Esophagus (tissue), 2 donors: ENCODE measurements at regions not wholly inside any gene's neighbourhood (a gene's known extent, or its start where the extent isn't known, plus 50 kb on each side); places are given as distances from the start of the nearest gene placed in this dataset.

Experiments
- H3K27ac ChIP-seq, 2 donors: one replicate each; pipeline ENCODE4 v1.5.1; 2013; ENCODE audit warnings: low read depth in 2 of 2, mild to moderate bottlenecking in 2 of 2, inconsistent platforms in 1 of 2, low read length in 1 of 2, moderate library complexity in 1 of 2
- H3K27me3 ChIP-seq, 2 donors: one replicate each; pipeline ENCODE4 v1.6.1; 2013; ENCODE audit warnings: low read length in 2 of 2, control low read depth in 1 of 2, mild to moderate bottlenecking in 1 of 2; ENCODE audit not compliant: insufficient read depth in 2 of 2, control insufficient read depth in 1 of 2
- H3K36me3 ChIP-seq, 2 donors: one replicate each; pipeline ENCODE4 v1.6.1; 2013; ENCODE audit warnings: low read length in 1 of 2; ENCODE audit not compliant: control insufficient read depth in 2 of 2, insufficient read depth in 2 of 2
- H3K4me1 ChIP-seq, 2 donors: one replicate each; pipeline ENCODE4 v1.6.1; 2013; ENCODE audit warnings: low read length in 1 of 2; ENCODE audit not compliant: control insufficient read depth in 2 of 2, insufficient read depth in 2 of 2
- H3K4me3 ChIP-seq, 2 donors: one replicate each; pipeline ENCODE4 v1.5.1; 2013; ENCODE audit warnings: low read length in 2 of 2, mild to moderate bottlenecking in 2 of 2, low read depth in 1 of 2, moderate library complexity in 1 of 2
- H3K9me3 ChIP-seq, 2 donors: one replicate each; pipeline ENCODE4 v1.6.1; 2013; ENCODE audit warnings: mild to moderate bottlenecking in 2 of 2, low read depth in 1 of 2, low read length in 1 of 2, moderate library complexity in 1 of 2; ENCODE audit not compliant: control insufficient read depth in 2 of 2, insufficient read depth in 1 of 2
- WGBS, 2 donors: extraction: QIAGEN DNeasy Blood & Tissue Kit; methylation state at CpG; one replicate each; pipeline ENCODE4 v1.1.7; 2013; 5-methylcytosine and 5-hydroxymethylcytosine counted together
- donor health status: healthy with polysubstance abuse.
- donor health status: Bipolar disorder and iron deficiency.

DNA sequence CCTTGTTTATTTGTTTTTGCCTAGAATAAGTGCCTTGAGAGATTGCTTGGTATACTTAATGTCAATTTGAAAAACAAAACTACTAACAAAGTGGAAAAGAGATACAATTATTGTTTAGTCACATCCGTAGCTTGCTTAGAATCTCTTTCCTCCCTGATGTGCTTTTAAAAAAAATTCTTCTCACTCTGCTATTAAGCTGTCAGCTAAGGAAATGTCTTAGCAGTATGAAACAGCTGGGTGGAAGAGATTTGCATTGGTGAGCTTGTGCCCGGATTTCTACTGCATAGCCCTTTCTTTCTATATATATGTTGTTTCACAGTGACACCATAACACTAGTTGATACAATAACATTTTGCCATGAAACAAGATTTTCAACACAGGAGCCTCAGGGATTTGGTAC, 229.4 kb upstream of the RGS6 start:
- H3K4me3 ChIP-seq, result no peak overlapping the region
- no peaks in the 10 kb centered on the region for H3K9me3 ChIP-seq
- 48 to 73% methylated on average over 2 of the region's 2 CpGs for WGBS, 2 donors
- no peaks in the 10 kb centered on the region for H3K27me3 ChIP-seq
- peaks cover 0 to 10% of the 10 kb centered on the region in 2 donors for H3K36me3 ChIP-seq
- peaks cover 0 to 4% of the 10 kb centered on the region in 2 donors for H3K4me1 ChIP-seq
- no peak overlapping the region for H3K27ac ChIP-seq

DNA sequence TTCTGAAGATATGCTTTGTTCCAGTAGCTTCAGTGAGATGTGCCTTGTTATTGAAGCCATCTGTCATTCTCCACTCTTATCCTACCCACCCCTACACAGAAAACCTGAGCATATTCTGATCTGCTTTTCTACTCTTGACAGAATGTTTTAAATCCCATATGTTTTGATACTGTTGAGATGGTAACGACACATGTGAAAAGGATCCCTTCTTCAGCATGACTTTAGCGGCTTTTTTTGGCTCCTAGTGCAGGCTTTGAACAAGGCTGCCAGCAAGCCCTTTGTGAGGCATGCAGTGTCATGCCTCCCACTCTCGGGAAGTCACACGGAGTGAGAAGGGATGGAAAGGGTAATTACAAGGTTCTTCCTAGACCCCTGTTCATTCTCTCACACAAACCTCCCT, 228.8 kb upstream of the RGS6 start:
- no peaks in the 10 kb centered on the region for H3K9me3 ChIP-seq
- no peak overlapping the region for H3K27ac ChIP-seq
- no peak overlapping the region for H3K4me3 ChIP-seq
- H3K4me1 ChIP-seq, result peaks cover 0 to 4% of the 10 kb centered on the region in 2 donors
- 30 to 53% methylated on average over 4 of the region's 4 CpGs for WGBS, 2 donors
- H3K36me3 ChIP-seq, result peaks cover 0 to 10% of the 10 kb centered on the region in 2 donors
- no peaks in the 10 kb centered on the region for H3K27me3 ChIP-seq

DNA sequence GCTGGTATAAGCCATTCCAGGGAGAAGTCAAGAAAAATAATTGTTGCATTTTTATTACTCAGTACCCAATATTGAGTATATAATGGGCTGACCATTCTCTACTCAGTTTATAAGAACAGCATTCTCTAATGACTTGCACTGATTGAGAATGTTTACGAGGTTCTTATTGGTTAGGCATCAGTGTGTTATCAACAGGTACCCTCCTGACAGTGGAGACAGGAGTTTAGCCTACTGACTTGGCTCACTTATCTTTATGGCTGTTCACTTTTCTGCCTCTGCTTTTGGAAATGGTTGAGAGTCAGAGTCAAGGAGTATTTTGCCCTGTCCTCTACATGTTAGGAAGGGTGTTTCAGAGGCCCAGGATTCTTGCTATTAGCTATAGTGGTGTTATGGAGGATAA, 228.0 kb upstream of the RGS6 start:
- Histone ChIP-seq H3K27ac (no peak overlapping the region), H3K9me3 (no peaks in the 10 kb centered on the region), H3K4me3 (no peak overlapping the region), H3K36me3 (peaks cover 0 to 12% of the 10 kb centered on the region in 2 donors), H3K4me1 (peaks cover 0 to 4% of the 10 kb centered on the region in 2 donors), H3K27me3 (no peaks in the 10 kb centered on the region)
- WGBS, 2 donors, result 94 to 98% methylated on average over 1 of the region's 1 CpG

GRCh38 chr14:71705460-71705859, 226.8 kb upstream of the RGS6 start:
- Histone ChIP-seq H3K27me3 (no peaks in the 10 kb centered on the region), H3K9me3 (no peaks in the 10 kb centered on the region), H3K4me3 (no peak overlapping the region), H3K27ac (no peak overlapping the region), H3K36me3 (peaks cover 0 to 16% of the 10 kb centered on the region in 2 donors), H3K4me1 (peaks cover 0 to 4% of the 10 kb centered on the region in 2 donors)
- 92 to 93% methylated on average over 4 of the region's 4 CpGs for WGBS, 2 donors

GRCh38 chr14:71709076-71709475, 223.2 kb upstream of the RGS6 start:
- Histone ChIP-seq H3K27me3 (no peaks in the 10 kb centered on the region), H3K27ac (no peak overlapping the region), H3K36me3 (peaks cover 0 to 16% of the 10 kb centered on the region in 2 donors)

DNA sequence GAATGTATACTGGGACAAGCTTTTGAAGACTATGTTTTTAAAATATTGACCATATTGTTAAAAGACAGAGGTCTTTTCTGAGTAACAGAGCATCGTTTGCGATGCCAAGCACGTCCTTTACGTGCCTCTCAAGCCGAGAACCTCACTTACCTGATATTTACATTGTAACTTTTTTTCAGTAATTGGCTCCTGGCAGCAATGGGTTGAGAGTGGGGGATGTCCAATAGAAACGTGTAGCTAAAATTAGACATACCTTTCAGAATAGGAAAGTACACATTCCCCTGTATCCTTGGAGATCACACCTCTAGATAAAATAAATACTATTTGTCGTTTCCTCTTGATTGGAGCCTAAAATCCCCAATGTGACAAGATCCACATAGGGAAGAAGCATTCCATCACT, 222.2 kb upstream of the RGS6 start:
- 82 to 93% methylated on average over 7 of the region's 7 CpGs for WGBS, 2 donors
- H3K27ac ChIP-seq, result no peak overlapping the region
- no peak overlapping the region for H3K4me3 ChIP-seq
- peaks cover 0 to 15% of the 10 kb centered on the region in 2 donors for H3K36me3 ChIP-seq
- no peaks in the 10 kb centered on the region for H3K27me3 ChIP-seq
- H3K9me3 ChIP-seq, result no peaks in the 10 kb centered on the region
- H3K4me1 ChIP-seq, result no peaks in the 10 kb centered on the region

More at GRCh38 chr14:71709076-71709475, 223.2 kb upstream of the RGS6 start:
- H3K4me1 ChIP-seq, result no peaks in the 10 kb centered on the region
- no peak overlapping the region for H3K4me3 ChIP-seq
- 94 to 96% methylated on average over 9 of the region's 9 CpGs for WGBS, 2 donors
- no peaks in the 10 kb centered on the region for H3K9me3 ChIP-seq

- 81 to 86% methylated on average over 2 of the region's 2 CpGs for WGBS, 2 donors
- H3K4me1 ChIP-seq, result no peaks in the 10 kb centered on the region
- H3K27me3 ChIP-seq, result no peaks in the 10 kb centered on the region
- no peaks in the 10 kb centered on the region for H3K9me3 ChIP-seq
- H3K27ac ChIP-seq, result no peak overlapping the region
- no peak overlapping the region for H3K4me3 ChIP-seq
- peaks cover 0 to 10% of the 10 kb centered on the region in 2 donors for H3K36me3 ChIP-seq
Measured at GRCh38 chr14:71711125-71711524, 221.1 kb upstream of the RGS6 start.

- Histone ChIP-seq H3K4me1 (no peaks in the 10 kb centered on the region), H3K4me3 (no peak overlapping the region), H3K36me3 (peaks cover 0 to 10% of the 10 kb centered on the region in 2 donors), H3K9me3 (no peaks in the 10 kb centered on the region), H3K27ac (peak overlapping the region in 1 of 2 donors; percentile 2), H3K27me3 (no peaks in the 10 kb centered on the region)
- 39 to 54% methylated on average over 1 of the region's 1 CpG for WGBS, 2 donors
Measured at GRCh38 chr14:71711619-71712018, 220.6 kb upstream of the RGS6 start.

- 82 to 88% methylated on average over 2 of the region's 2 CpGs for WGBS, 2 donors
- Histone ChIP-seq H3K36me3 (peaks cover 0 to 14% of the 10 kb centered on the region in 2 donors), H3K27ac (no peak overlapping the region), H3K4me3 (no peak overlapping the region), H3K9me3 (no peaks in the 10 kb centered on the region), H3K27me3 (no peaks in the 10 kb centered on the region), H3K4me1 (no peaks in the 10 kb centered on the region)
Measured at GRCh38 chr14:71712478-71712877, 219.8 kb upstream of the RGS6 start.

DNA sequence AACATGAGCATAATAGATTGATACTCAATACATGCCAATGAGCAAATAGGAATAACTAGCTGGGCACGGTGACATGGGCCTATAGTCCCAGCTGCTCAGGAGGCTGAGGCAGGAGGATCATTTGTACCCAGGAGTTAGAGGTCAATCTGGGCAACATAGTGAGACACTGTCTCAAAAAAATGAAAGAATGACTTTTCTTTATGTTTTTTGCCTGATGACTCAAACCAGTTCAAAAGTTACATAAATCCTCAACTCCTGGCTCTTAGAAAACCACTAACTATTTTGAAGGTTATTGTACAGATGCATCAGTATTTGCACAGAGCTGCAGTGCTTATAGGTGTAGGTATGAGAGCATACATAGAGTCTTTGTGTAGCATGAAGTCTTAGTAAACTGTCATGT, 219.2 kb upstream of the RGS6 start:
- Histone ChIP-seq H3K36me3 (peaks cover 0 to 14% of the 10 kb centered on the region in 2 donors), H3K27me3 (no peaks in the 10 kb centered on the region), H3K27ac (no peak overlapping the region), H3K4me1 (no peaks in the 10 kb centered on the region), H3K9me3 (no peaks in the 10 kb centered on the region), H3K4me3 (no peak overlapping the region)
- WGBS, 2 donors, result 85 to 89% methylated on average over 1 of the region's 1 CpG
